ENCODE measurements at regions not wholly inside any gene's neighbourhood (a gene's known extent, or its start where the extent isn't known, plus 50 kb on each side); places are given as distances from the start of the nearest gene placed in this dataset.
A peak's percentile ranks its signal among the peaks of the same experiment; 100 is the strongest.

DNA sequence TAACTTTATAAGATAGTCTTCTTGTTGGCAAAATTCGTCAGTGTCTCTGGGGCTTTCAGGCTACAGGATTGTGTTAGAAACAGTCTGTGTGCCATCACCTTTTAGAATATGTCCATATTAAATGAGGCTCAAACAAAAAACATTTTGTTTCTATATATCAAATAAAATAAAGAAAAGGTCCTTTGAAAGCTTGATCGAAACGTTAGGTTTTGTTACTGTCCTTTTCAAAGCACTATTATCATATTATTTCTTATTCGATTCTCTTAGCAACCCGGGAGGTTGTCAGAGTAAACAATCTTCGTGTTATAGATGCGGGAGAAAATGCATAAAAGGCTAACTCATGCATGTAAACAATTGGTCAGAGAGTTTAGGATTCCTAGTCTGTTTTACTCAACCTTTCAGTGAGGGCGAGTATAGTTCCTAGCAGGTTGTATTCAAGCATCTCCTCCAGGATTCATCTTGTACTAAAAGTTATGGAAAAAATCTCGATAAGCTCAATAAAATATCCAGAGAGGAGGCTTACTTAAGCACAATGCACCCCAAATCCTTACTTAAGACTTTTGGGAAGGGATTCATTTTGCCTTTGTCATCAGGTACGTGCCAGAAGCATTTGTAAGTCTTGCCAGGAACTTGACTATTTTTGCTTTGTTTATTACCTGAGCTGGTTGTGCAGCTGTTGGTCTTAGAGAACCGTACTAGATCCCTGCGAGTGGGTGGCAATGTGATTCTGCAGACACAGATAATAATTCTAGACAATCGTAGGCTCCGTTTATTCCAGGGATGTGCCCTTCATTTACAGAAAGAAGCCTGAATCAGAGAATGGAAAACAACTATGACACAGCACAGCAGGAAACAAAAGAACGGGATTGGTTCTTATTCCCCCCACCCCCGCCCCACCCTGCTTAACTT lies 159.6 kb upstream of the ZNF217 start:
- in situ Hi-C loops (cut with MboI): loop anchor here (25.0 kb wide), 1 partner anchor 159 kb away; no protein-coding TSS in a partner anchor
- no peak for DNase-seq
- Histone ChIP-seq H3K4me3 (no peak overlapping the region), H3K36me3 (ENCODE audit: low read depth) (no peaks in the 10 kb centered on the region), H3K4me1 (ENCODE audit: insufficient read depth) (peaks cover 32% of the 10 kb centered on the region), H3K27ac (no peak overlapping the region), H3K9ac (no peak overlapping the region), H2AFZ (no peak overlapping the region; the same call in 1 of the 2 replicates), H3K9me3 (ENCODE audit: low read depth) (no peaks in the 10 kb centered on the region), H3K27me3 (replicated peaks; ENCODE audit: insufficient read depth) (no peaks in the 10 kb centered on the region), H3K9me2 (ENCODE audit: insufficient read depth) (no peaks in the 10 kb centered on the region), H4K20me1 (ENCODE audit: insufficient read depth) (no peaks in the 10 kb centered on the region), H3F3A (ENCODE audit: insufficient read depth) (peaks cover 12% of the 10 kb centered on the region), H3K79me2 (ENCODE audit: insufficient read depth) (no peaks in the 10 kb centered on the region), H3K4me2 (ENCODE audit: unreplicated experiment) (no peak overlapping the region)
- 89 to 95% methylated on average over 16 of the region's 16 CpGs for WGBS, 2 experiments (ENCODE audit: low coverage in 1 of 2, low lambda C conversion rate in 2 of 2, missing lambda C conversion rate in 2 of 2)
- TF ChIP-seq EZH2phosphoT487 (IDR thresholded peaks at IDR 0.05; ENCODE audit: insufficient read depth, low read depth): no peak
- TF ChIP-seq EZH2 (IDR thresholded peaks at IDR 0.05; ENCODE audit: insufficient read depth, poor library complexity, severe bottlenecking): no peak

DNA sequence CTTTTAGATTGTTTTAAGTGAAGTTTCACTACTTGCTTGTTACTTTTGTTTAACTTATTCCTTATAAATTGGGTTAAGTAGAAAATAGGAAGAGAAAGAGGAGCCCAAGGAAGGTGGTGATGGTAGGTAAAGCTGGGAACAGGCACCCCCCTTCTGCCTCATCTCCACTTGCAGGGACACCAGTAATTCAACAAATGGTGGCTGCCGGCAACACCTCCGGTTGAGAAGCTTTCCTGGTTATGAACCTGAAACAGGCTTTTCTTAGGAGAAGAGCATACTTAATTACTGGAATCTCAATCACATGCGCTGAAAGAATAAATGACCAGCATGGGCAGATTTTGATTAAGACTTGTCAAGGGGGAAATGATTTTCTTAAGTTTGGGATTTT lies 158.9 kb upstream of the ZNF217 start:
- H3K9me2 ChIP-seq (ENCODE audit: insufficient read depth): no peaks in the 10 kb centered on the region
- DNase-seq: no peak
- TF ChIP-seq EZH2phosphoT487 (IDR thresholded peaks at IDR 0.05; ENCODE audit: insufficient read depth, low read depth) (no peak), EZH2 (IDR thresholded peaks at IDR 0.05; ENCODE audit: insufficient read depth, poor library complexity, severe bottlenecking) (no peak)
- H3K4me2 ChIP-seq (ENCODE audit: unreplicated experiment): no peak overlapping the region
- in situ Hi-C loops (cut with MboI): loop anchor here (25.0 kb wide), 1 partner anchor 160 kb away; no protein-coding TSS in a partner anchor
- WGBS, 2 experiments (ENCODE audit: low coverage in 1 of 2, low lambda C conversion rate in 2 of 2, missing lambda C conversion rate in 2 of 2): 88 to 95% methylated on average over 3 of the region's 3 CpGs
- peak overlapping the region; percentile 88 for H2AFZ ChIP-seq
- H3K27ac ChIP-seq: no peak overlapping the region
- no peaks in the 10 kb centered on the region for H3K79me2 ChIP-seq (ENCODE audit: insufficient read depth)
- H3K9me3 ChIP-seq (ENCODE audit: low read depth): no peaks in the 10 kb centered on the region
- no peak overlapping the region for H3K4me3 ChIP-seq
- no peak overlapping the region for H3K9ac ChIP-seq
- H4K20me1 ChIP-seq (ENCODE audit: insufficient read depth): no peaks in the 10 kb centered on the region
- H3F3A ChIP-seq (ENCODE audit: insufficient read depth): peaks cover 12% of the 10 kb centered on the region
- H3K36me3 ChIP-seq (ENCODE audit: low read depth): no peaks in the 10 kb centered on the region
- H3K27me3 ChIP-seq (replicated peaks; ENCODE audit: insufficient read depth): no peaks in the 10 kb centered on the region
- H3K4me1 ChIP-seq (ENCODE audit: insufficient read depth): peaks cover 32% of the 10 kb centered on the region

DNA sequence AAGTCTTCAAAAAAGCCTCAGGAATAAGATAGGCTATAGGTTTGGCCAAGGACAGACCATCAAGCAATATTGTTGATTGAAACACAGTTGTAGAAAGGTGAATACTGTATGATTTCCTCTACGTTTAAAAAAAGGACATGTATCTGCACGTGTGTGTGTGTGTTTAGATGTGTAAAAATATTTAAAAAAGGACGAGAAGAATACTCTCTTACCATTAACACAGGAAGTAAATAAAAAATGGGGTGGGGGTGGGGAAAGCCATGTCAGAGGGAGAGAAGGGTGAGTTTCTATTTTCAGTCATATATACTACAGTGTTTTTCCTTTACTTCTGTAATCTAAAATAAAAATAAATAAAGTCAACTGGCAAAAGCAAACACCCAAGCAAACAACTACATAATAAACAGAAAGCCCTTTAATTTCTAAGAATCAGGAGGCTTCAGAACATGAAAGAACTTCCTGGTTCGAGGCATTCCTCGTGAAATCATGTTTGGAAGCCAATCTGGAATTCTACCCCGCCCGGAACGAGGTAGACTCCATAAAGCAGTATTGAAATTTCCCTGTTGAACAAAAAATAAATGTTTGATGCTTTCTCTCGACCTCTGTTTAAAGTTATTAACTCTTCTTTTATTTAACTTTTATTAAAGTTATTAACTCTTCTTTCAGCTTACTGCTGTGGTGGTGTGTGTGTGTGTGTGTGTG lies 158.1 kb upstream of the ZNF217 start:
- peak overlapping the region; percentile 90 for H3K27ac ChIP-seq
- H3K4me3 ChIP-seq: no peak overlapping the region
- no peaks in the 10 kb centered on the region for H3K9me2 ChIP-seq (ENCODE audit: insufficient read depth)
- DNase-seq: peak; percentile 29
- H3K4me1 ChIP-seq (ENCODE audit: insufficient read depth): peaks cover 32% of the 10 kb centered on the region
- WGBS, 2 experiments (ENCODE audit: low coverage in 1 of 2, low lambda C conversion rate in 2 of 2, missing lambda C conversion rate in 2 of 2): 14 to 15% methylated on average over 9 of the region's 9 CpGs
- H3K4me2 ChIP-seq (ENCODE audit: unreplicated experiment): peak overlapping the region; percentile 60
- H3K9me3 ChIP-seq (ENCODE audit: low read depth): no peaks in the 10 kb centered on the region
- no peaks in the 10 kb centered on the region for H4K20me1 ChIP-seq (ENCODE audit: insufficient read depth)
- TF ChIP-seq EZH2 (IDR thresholded peaks at IDR 0.05; ENCODE audit: insufficient read depth, poor library complexity, severe bottlenecking) (no peak), EZH2phosphoT487 (IDR thresholded peaks at IDR 0.05; ENCODE audit: insufficient read depth, low read depth) (no peak)
- H2AFZ ChIP-seq: peak overlapping the region; percentile 88
- peaks cover 12% of the 10 kb centered on the region for H3F3A ChIP-seq (ENCODE audit: insufficient read depth)
- no peaks in the 10 kb centered on the region for H3K36me3 ChIP-seq (ENCODE audit: low read depth)
- H3K9ac ChIP-seq: peak overlapping the region; percentile 75
- in situ Hi-C loops (cut with MboI): loop anchor here (25.0 kb wide), 1 partner anchor 161 kb away; no protein-coding TSS in a partner anchor
- no peaks in the 10 kb centered on the region for H3K79me2 ChIP-seq (ENCODE audit: insufficient read depth)
- H3K27me3 ChIP-seq (replicated peaks; ENCODE audit: insufficient read depth): no peaks in the 10 kb centered on the region

DNA sequence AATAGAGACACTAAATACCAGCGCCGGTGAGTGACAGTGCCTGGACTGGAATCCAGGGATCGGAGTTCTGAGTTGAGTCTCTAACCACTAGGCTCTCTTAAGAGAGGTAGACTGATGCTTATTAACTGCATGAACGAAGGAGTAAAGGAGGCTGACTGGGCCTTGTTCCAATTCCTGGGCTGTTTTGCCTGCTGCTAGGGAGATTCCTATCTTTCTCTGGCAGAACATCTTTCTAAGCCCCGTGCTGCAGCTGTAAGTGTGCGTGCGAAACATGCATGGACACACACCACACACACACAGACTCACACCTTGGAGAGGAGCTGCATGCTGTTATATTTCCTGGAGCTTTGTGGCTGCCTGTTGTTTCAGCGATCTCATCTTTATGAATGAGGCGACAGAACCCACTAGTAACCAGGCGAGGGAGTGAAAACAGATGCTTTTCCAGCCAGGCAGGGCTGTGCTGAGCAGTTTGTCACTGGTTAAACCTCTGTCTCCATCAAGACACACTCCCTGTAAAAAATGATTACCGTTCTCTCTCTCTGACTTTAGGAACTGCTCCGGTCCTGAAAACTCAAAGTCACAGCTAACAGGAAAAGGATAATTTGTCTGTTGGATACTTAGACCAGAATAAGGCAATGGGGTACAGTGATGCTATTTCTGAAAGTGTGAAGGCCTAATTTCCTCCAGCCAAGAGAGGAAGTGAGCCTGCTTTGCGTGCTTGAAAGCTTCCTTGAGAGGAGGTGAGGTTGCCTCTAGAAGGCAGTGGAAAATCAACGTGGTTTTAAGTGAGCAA lies 157.4 kb upstream of the ZNF217 start:
- H3K9ac ChIP-seq: peak overlapping the region; percentile 75
- peaks cover 12% of the 10 kb centered on the region for H3F3A ChIP-seq (ENCODE audit: insufficient read depth)
- no peak overlapping the region for H3K4me3 ChIP-seq
- in situ Hi-C loops (cut with MboI): loop anchor here (25.0 kb wide), 1 partner anchor 161 kb away; no protein-coding TSS in a partner anchor
- TF ChIP-seq EZH2 (IDR thresholded peaks at IDR 0.05; ENCODE audit: insufficient read depth, poor library complexity, severe bottlenecking): no peak
- TF ChIP-seq EZH2phosphoT487 (IDR thresholded peaks at IDR 0.05; ENCODE audit: insufficient read depth, low read depth): no peak
- H3K9me3 ChIP-seq (ENCODE audit: low read depth): no peaks in the 10 kb centered on the region
- peak overlapping the region; percentile 88 for H2AFZ ChIP-seq
- peak; percentile 83 for DNase-seq
- WGBS, 2 experiments (ENCODE audit: low coverage in 1 of 2, low lambda C conversion rate in 2 of 2, missing lambda C conversion rate in 2 of 2): 35 to 36% methylated on average over 14 of the region's 14 CpGs
- no peaks in the 10 kb centered on the region for H3K9me2 ChIP-seq (ENCODE audit: insufficient read depth)
- no peaks in the 10 kb centered on the region for H3K27me3 ChIP-seq (replicated peaks; ENCODE audit: insufficient read depth)
- no peaks in the 10 kb centered on the region for H4K20me1 ChIP-seq (ENCODE audit: insufficient read depth)
- no peaks in the 10 kb centered on the region for H3K79me2 ChIP-seq (ENCODE audit: insufficient read depth)
- peaks cover 32% of the 10 kb centered on the region for H3K4me1 ChIP-seq (ENCODE audit: insufficient read depth)
- peak overlapping the region; percentile 90 for H3K27ac ChIP-seq
- peak overlapping the region; percentile 60 for H3K4me2 ChIP-seq (ENCODE audit: unreplicated experiment)
- no peaks in the 10 kb centered on the region for H3K36me3 ChIP-seq (ENCODE audit: low read depth)
